K562 (cell line): ENCODE measurements at regions not wholly inside any gene's neighbourhood (a gene's known extent, or its start where the extent isn't known, plus 50 kb on each side); places are given as distances from the start of the nearest gene placed in this dataset.

Experiments used
- ATAC-seq: fragments of 200-7000 bp; cut with Tn5 transposase; 3 replicates; pipeline ENCODE4 v1.9.1; 2020; ENCODE audit warnings: moderate library complexity
- BruUV-seq: library from RNA; stranded (reverse); fragments of 400-500 nt; replicated peaks from 2 replicates; lab custom pipeline; 2021; lab: Mats Ljungman, UMichigan
- CTCF ChIA-PET: fragments of 300-600 bp; formaldehyde crosslinking; extraction: SDS; loops from one replicate; lab custom pipeline; 2021; ENCODE audit warnings: low intra/inter-chr PET ratio; lab: Yijun Ruan, JAX
- POLR2A ChIA-PET: fragments of 300-600, 350-650 bp; sonication (Branson Sonifier 250); formaldehyde crosslinking; extraction: SDS; loops from one replicate; lab custom pipeline; 2021; ENCODE audit warnings: antibody characterized with exemption, inconsistent platforms; lab: Yijun Ruan, JAX
- DNase-seq, 4 experiments: peaks; one replicate each; pipeline versions ENCODE4 v3.0.0 to v3.0.0-alpha.2; 2011 to 2018; ENCODE audit warnings: low spot score in 3 of 4, mixed read lengths in 3 of 4; ENCODE audit errors: extremely low read depth in 1 of 4
- FAIRE-seq: peaks from 2 replicates; lab custom pipeline; 2011; peaks lifted over from hg19 to GRCh38; lab: Jason Lieb, UNC
- H2AFZ ChIP-seq: 2 replicates; pipeline ENCODE4 v1.6.0; 2011; ENCODE audit warnings: low read depth, low read length, control low read depth, inconsistent platforms
- H3K27ac ChIP-seq: fragments of 200-600 bp; 3 replicates; pipeline ENCODE4 v1.8.0; 2011; ENCODE audit warnings: low read depth, mild to moderate bottlenecking, control low read depth, inconsistent platforms, low read length, moderate library complexity, mixed read lengths; ENCODE audit errors: extremely low read depth
- H3K27me3 ChIP-seq, 2 experiments: fragments of 300-600 bp in 1 of 2; 2 replicates in 1 of 2; 3 replicates in 1 of 2; pipeline versions ENCODE4 v1.6.0 to v1.8.0; 2011; ENCODE audit warnings: inconsistent platforms in 2 of 2, low read length in 2 of 2, mild to moderate bottlenecking in 1 of 2, mixed read lengths in 1 of 2, moderate library complexity in 1 of 2; ENCODE audit not compliant: control insufficient read depth in 2 of 2, insufficient read depth in 2 of 2
- H3K36me3 ChIP-seq: fragments of 300-600 bp; 3 replicates; pipeline ENCODE4 v1.8.0; 2011; ENCODE audit warnings: mild to moderate bottlenecking, low read length, inconsistent platforms; ENCODE audit not compliant: control insufficient read depth, insufficient read depth
- H3K4me1 ChIP-seq, 2 experiments: fragments of 200-600 bp in 1 of 2; replicated peaks in 1 of 2; 2 replicates in 1 of 2; 3 replicates in 1 of 2; pipeline versions ENCODE4 v1.5.1 to v1.8.0; 2011; ENCODE audit warnings: inconsistent platforms in 2 of 2, low read length in 2 of 2, mild to moderate bottlenecking in 1 of 2, mixed read lengths in 1 of 2, moderate library complexity in 1 of 2; ENCODE audit not compliant: control insufficient read depth in 2 of 2, insufficient read depth in 2 of 2
- H3K4me2 ChIP-seq: 2 replicates; pipeline ENCODE4 v1.6.1; 2011; ENCODE audit warnings: low read length, control low read depth, inconsistent platforms, mixed read lengths; ENCODE audit not compliant: insufficient read depth
- H3K4me3 ChIP-seq: fragments of 200-600 bp; sonication (generic), shearing (Covaris generic); 2 replicates; pipeline ENCODE4 v1.5.1; 2016; ENCODE audit warnings: control low read depth, inconsistent platforms
- H3K79me2 ChIP-seq: fragments of 200-600 bp; 3 replicates; pipeline ENCODE4 v1.8.0; 2011; ENCODE audit warnings: low read length, inconsistent platforms; ENCODE audit not compliant: control insufficient read depth, insufficient read depth
- H3K9ac ChIP-seq, 2 experiments: 2 replicates each; pipeline versions ENCODE4 v1.6.0 to v1.6.1; 2011; ENCODE audit warnings: low read depth in 2 of 2, low read length in 2 of 2, control low read depth in 1 of 2, inconsistent platforms in 1 of 2, mild to moderate bottlenecking in 1 of 2, mixed read lengths in 1 of 2; ENCODE audit not compliant: insufficient read depth in 1 of 2
- H3K9me1 ChIP-seq: one replicate; pipeline ENCODE4 v1.6.0; 2011; ENCODE audit warnings: inconsistent platforms, mild to moderate bottlenecking, low read length, moderate library complexity; ENCODE audit not compliant: control insufficient read depth, insufficient read depth
- H3K9me3 ChIP-seq: replicated peaks from 2 replicates; pipeline ENCODE4 v1.5.1; 2011; ENCODE audit warnings: low read depth, low read length, inconsistent platforms; ENCODE audit not compliant: control insufficient read depth, insufficient read depth
- H4K20me1 ChIP-seq: replicated peaks from 2 replicates; pipeline ENCODE4 v1.6.1; 2011; ENCODE audit warnings: low read length, inconsistent platforms, mixed read lengths; ENCODE audit not compliant: control insufficient read depth, insufficient read depth
- CBX5 ChIP-seq: IDR thresholded peaks from 2 replicates; pipeline ENCODE4 v1.6.1; 2014; ENCODE audit warnings: low read depth, borderline replicate concordance
- CHAMP1 ChIP-seq: fragments of 450-650 bp; IDR thresholded peaks from 2 replicates; pipeline ENCODE4 v1.6.1; 2016; ENCODE audit warnings: mild to moderate bottlenecking
- CTCFL ChIP-seq: IDR thresholded peaks from 2 replicates; pipeline ENCODE4 v1.6.1; 2011; ENCODE audit warnings: borderline replicate concordance, low read depth, mild to moderate bottlenecking, moderate library complexity, low read length; ENCODE audit not compliant: insufficient read depth, poor library complexity, severe bottlenecking
- FIP1L1 ChIP-seq: fragments of 200-400 bp; formaldehyde crosslinking; IDR thresholded peaks from 2 replicates; pipeline ENCODE4 v1.6.1; 2018; ENCODE audit warnings: mild to moderate bottlenecking, low read depth, low read length; ENCODE audit not compliant: poor library complexity, severe bottlenecking
- FOXM1 ChIP-seq, 2 experiments: fragments of 450-650 bp in 1 of 2; sonication (generic) in 1 of 2; formaldehyde crosslinking in 1 of 2; IDR thresholded peaks; 2 replicates each; pipeline versions ENCODE4 v1.6.1 to v1.9.0; 2017 to 2022; ENCODE audit warnings: low read depth in 2 of 2, mild to moderate bottlenecking in 2 of 2, missing genetic modification reagents in 1 of 2, moderate library complexity in 1 of 2
- GABPA ChIP-seq: fragments of 200-800 bp; sonication (Bioruptor generic); conservative IDR thresholded peaks from 2 replicates; pipeline ENCODE4 v1.6.1; 2016; ENCODE audit warnings: low read depth, missing genetic modification characterization, missing compliant biosample characterization
- GABPB1 ChIP-seq: sonication (generic); formaldehyde crosslinking; IDR thresholded peaks from 2 replicates; pipeline ENCODE4 v1.8.0; 2022; ENCODE audit warnings: mild to moderate bottlenecking, missing genetic modification reagents
- KDM4B ChIP-seq, 2 experiments: fragments of 450-650 bp in 1 of 2; sonication (generic) in 1 of 2; IDR thresholded peaks; 2 replicates each; pipeline ENCODE4 v1.6.1; 2016 to 2017; ENCODE audit warnings: borderline replicate concordance in 2 of 2, antibody characterized with exemption in 1 of 2, low read depth in 1 of 2, mild to moderate bottlenecking in 1 of 2
- MAFK ChIP-seq: IDR thresholded peaks from 2 replicates; pipeline ENCODE4 v1.6.1; 2011; ENCODE audit warnings: low read length, improper control_type of control experiment
- RFX7 ChIP-seq: fragments of 250-450 bp; sonication (Bioruptor Pico); IDR thresholded peaks from 2 replicates; pipeline ENCODE4 v1.5.1; 2021; ENCODE audit warnings: mild to moderate bottlenecking
- TRIM25 ChIP-seq: fragments of 450-650 bp; IDR thresholded peaks from 2 replicates; pipeline ENCODE4 v1.7.0; 2016; ENCODE audit warnings: borderline replicate concordance
- XRCC5 ChIP-seq: fragments of 200-400 bp; formaldehyde crosslinking; IDR thresholded peaks from 2 replicates; pipeline ENCODE4 v1.6.1; 2017; ENCODE audit warnings: low read depth, mild to moderate bottlenecking, low read length
- ZNF175 ChIP-seq: fragments of 200-800 bp; sonication (Bioruptor generic); IDR thresholded peaks from 2 replicates; pipeline ENCODE4 v1.6.1; 2016; ENCODE audit warnings: low read depth, mild to moderate bottlenecking, missing genetic modification characterization, missing compliant biosample characterization
- ZNF551 ChIP-seq: fragments of 250-450 bp; sonication (Bioruptor Pico); IDR thresholded peaks from 2 replicates; pipeline ENCODE4 v1.5.0; 2021; ENCODE audit warnings: mild to moderate bottlenecking, moderate library complexity
- WGBS: fragments of 100-300 bp; shearing (Covaris generic); methylation state at CpG from one replicate; pipeline ENCODE4 v1.1.6; 2016; ENCODE audit warnings: low coverage, mixed read lengths; ENCODE audit not compliant: insufficient coverage; ENCODE audit errors: missing lambda C conversion rate; 5-methylcytosine and 5-hydroxymethylcytosine counted together
- in situ Hi-C: fragments of 300-500 bp; cut with MboI; formaldehyde crosslinking; loops from 4 replicates; pipeline ENCODE4 v1.15.0; 2018; ENCODE audit warnings: inconsistent platforms, mixed read lengths
- intact Hi-C: fragments of 100-400 bp; cut with micrococcal nuclease; formaldehyde crosslinking; loops from 2 replicates; pipeline ENCODE4 v1.14.2; 2022

- H3K4me1 ChIP-seq: no peaks in the 10 kb centered on the region
- DNase-seq (no peak), ATAC-seq (no peak), FAIRE-seq (no peak)
- H3K4me3 ChIP-seq: no peak overlapping the region
- WGBS: 0% methylated on average over 12 of the region's 15 CpGs
- H3K9me1 ChIP-seq: no peaks in the 10 kb centered on the region
- no peaks in the 10 kb centered on the region for H3K36me3 ChIP-seq
- intact Hi-C loops (no loop called here), in situ Hi-C loops (no loop called here)
- H3K4me2 ChIP-seq: no peak overlapping the region
- no peak overlapping the region for H2AFZ ChIP-seq
- ChIA-PET POLR2A (no interaction called here), CTCF (no interaction called here)
- no peaks in the 10 kb centered on the region for H4K20me1 ChIP-seq
- no peaks in the 10 kb centered on the region for H3K9me3 ChIP-seq
- no peaks in the 10 kb centered on the region for H3K79me2 ChIP-seq
- no TSS peak for BruUV-seq
- H3K27ac ChIP-seq: no peak overlapping the region
- H3K27me3 ChIP-seq: peaks cover 0 to 4% of the 10 kb centered on the region in 2 experiments; a peak in 1 of 5 replicates
- H3K9ac ChIP-seq: no peak overlapping the region; a peak in 1 of 4 replicates
- TF ChIP-seq CTCFL (no peak), FIP1L1 (no peak), ZNF551 (CRISPR knock-in tag) (no peak), KDM4B (IDR thresholded peaks at IDR 0.05; ENCODE audit: borderline replicate concordance in 2 of 2, low read depth in 1 of 2) (no peak), GABPA (tag) (no peak), MAFK (no peak), RFX7 (CRISPR knock-in tag) (no peak), CBX5 (no peak), TRIM25 (no peak), FOXM1 (IDR thresholded peaks at IDR 0.05; ENCODE audit: low read depth) (no peak), FOXM1 (CRISPR knock-in tag; IDR thresholded peaks at IDR 0.05; ENCODE audit: low read depth) (no peak), CHAMP1 (no peak), XRCC5 (no peak), ZNF175 (CRISPR knock-in tag) (no peak), GABPB1 (CRISPR knock-in tag) (no peak)
Measured at GRCh38 chr16:66289051-66289680, 77.3 kb upstream of the CDH5 start.
